ENCODE measurements at regions not wholly inside any gene's neighbourhood (a gene's known extent, or its start where the extent isn't known, plus 50 kb on each side); places are given as distances from the start of the nearest gene placed in this dataset.
"Not testable (repeated sequence)": the region's sequence is repeated elsewhere in the genome, so short reads cannot be mapped to it uniquely, and the experiment has no call there.

DNA sequence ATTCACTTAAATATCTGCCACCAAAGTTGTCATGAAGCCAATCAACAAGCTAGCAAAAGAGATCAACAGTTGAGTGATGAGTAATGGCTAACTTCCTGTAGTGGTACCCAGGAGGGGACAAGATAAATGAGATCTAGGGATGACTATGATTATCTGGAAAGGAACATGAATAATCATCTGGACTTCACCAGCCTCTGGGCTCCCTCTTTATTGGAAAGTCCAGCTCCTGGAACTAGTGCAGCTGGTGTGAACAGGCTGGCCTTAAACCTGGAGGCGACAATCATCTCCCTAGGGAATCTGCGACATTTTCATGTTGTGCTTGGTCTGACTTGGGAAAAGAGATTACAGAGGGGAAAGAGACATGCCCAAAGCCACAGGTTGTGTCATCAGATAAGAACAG lies 518.6 kb downstream of the GRIN2A start:
- H3K4me3 ChIP-seq (ENCODE audit: low read depth, low read length) = no peak overlapping the region
- no peak for DNase-seq (ENCODE audit: low read depth)
- TF ChIP-seq CTCF (IDR thresholded peaks at IDR 0.05; ENCODE audit: control insufficient read depth, extremely low read depth, insufficient read depth) = no peak

DNA sequence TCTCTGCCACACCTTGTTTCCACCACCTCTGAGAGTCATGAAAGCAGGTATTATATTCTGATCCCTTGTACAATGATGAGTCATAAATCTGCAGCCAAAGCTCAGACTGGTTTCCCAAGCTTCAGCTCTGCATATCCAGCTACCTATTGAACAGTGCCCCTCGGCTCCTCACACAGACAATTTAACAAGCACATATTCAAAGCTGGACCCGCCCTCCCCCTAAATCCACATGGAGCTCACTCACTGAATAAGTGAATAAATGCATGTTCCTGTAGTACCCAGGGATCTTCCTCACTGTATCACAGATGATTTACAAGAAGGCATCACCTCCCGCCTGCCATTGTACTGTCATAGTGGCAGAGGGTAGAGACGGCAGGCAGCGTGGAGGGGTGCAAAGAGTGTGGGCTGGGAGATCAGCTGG lies 516.4 kb downstream of the GRIN2A start:
- no peak for TF ChIP-seq CTCF (IDR thresholded peaks at IDR 0.05; ENCODE audit: control insufficient read depth, extremely low read depth, insufficient read depth)
- no peak for DNase-seq (ENCODE audit: low read depth)
- no peak overlapping the region for H3K4me3 ChIP-seq (ENCODE audit: low read depth, low read length)

- no peak overlapping the region for H3K4me3 ChIP-seq (ENCODE audit: low read depth, low read length)
- no peak for DNase-seq (ENCODE audit: low read depth)
- TF ChIP-seq CTCF (IDR thresholded peaks at IDR 0.05; ENCODE audit: control insufficient read depth, extremely low read depth, insufficient read depth) = no peak
Observed at GRCh38 chr16:9666834-9667480, 515.3 kb downstream of the GRIN2A start.

DNA sequence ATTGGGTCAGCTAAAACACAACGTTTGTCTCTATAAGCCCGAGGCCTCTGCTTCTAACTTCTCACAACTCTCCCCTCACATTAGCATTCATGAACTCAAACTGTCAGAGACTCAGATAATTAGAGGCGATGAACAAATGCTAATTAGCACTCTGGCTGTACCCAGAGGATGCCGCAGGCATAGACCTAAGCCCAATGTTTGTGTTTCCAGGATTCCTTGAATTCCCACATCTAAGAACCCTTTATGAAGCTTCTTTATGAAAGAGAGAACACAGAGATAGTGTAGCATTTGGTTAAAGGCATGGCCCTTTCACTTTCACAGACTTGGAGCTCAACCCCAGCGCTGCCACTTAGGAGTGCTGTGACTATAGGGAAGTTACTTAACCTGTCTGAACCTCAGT lies 512.2 kb downstream of the GRIN2A start:
- no peak for TF ChIP-seq CTCF (IDR thresholded peaks at IDR 0.05; ENCODE audit: control insufficient read depth, extremely low read depth, insufficient read depth)
- no peak overlapping the region for H3K4me3 ChIP-seq (ENCODE audit: low read depth, low read length)
- no peak for DNase-seq (ENCODE audit: low read depth)

DNA sequence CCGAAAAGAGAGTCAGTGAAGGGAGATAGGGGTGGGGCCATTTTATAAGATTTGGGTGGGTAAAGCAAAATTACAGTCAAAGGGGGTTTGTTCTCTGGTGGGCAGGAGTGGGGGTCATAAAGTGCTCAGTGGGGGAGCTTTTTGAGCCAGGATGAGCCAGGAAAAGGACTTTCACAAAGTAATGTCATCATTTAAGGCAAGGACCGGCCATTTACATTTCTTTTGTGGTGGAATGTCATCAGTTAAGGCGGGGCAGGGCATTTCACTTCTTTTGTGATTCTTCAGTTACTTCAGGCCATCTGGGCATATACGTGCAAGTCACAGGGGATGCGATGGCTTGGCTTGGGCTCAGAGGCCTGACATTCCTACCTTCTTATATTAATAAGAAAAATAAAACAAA lies 511.6 kb downstream of the GRIN2A start:
- DNase-seq (ENCODE audit: low read depth); H3K4me3 ChIP-seq (ENCODE audit: low read depth, low read length): not testable (repeated sequence)

DNA sequence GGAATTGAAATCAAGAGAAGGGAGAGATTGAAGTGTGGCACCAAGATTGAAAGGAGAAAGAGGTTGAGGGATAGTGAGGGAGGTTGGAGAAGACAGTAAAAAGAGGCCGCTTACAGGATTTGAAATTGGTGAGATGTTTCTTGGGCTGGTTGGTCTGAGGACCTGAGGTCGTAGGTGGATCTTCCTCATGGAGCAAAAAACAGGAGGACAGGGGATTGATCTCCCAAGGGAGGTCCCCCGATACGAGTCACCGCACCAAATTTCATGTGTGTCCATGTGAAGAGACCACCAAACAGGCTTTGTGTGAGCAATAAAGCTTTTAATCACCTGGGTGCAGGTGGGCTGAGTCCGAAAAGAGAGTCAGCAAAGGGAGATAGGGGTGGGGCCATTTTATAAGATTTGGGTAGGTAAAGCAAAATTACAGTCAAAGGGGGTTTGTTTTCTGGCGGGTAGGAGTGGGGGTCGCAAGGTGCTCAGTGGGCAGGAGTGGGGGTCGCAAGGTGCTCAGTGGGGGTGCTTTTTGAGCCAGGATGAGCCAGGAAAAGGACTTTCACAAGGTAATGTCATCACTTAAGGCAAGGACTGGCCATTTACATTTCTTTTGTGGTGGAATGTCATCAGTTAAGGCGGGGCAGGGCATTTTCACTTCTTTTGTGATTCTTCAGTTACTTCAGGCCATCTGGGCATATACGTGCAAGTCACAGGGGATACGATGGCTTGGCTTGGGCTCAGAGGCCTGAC lies 505.5 kb downstream of the GRIN2A start:
- H3K4me3 ChIP-seq (ENCODE audit: low read depth, low read length) = not testable (repeated sequence)

GRCh38 chr16:9677301-9677653 lies 505.0 kb downstream of the GRIN2A start:
- TF ChIP-seq CTCF (IDR thresholded peaks at IDR 0.05; ENCODE audit: control insufficient read depth, extremely low read depth, insufficient read depth) = no peak
- no peak for DNase-seq (ENCODE audit: low read depth)
- no peak overlapping the region for H3K4me3 ChIP-seq (ENCODE audit: low read depth, low read length)

More for the DNA sequence above, 505.5 kb downstream of the GRIN2A start:
- not testable (repeated sequence) for DNase-seq (ENCODE audit: low read depth)

- no peak for TF ChIP-seq CTCF (IDR thresholded peaks at IDR 0.05; ENCODE audit: control insufficient read depth, extremely low read depth, insufficient read depth)
- H3K4me3 ChIP-seq (ENCODE audit: low read depth, low read length) = no peak overlapping the region
- DNase-seq (ENCODE audit: low read depth) = no peak
Observed at GRCh38 chr16:9679213-9679767, 502.9 kb downstream of the GRIN2A start.

Measured in LNCaP clone FGC (cell line).